H1 (cell line): ENCODE measurements at regions not wholly inside any gene's neighbourhood (a gene's known extent, or its start where the extent isn't known, plus 50 kb on each side); places are given as distances from the start of the nearest gene placed in this dataset.

Experiments used
- CTCF ChIA-PET: fragments of 300-600 bp; sonication (Branson Sonifier 250); formaldehyde crosslinking; loops from one replicate; lab custom pipeline; 2021; ENCODE audit not compliant: partially characterized antibody; lab: Charles Lee
- POLR2A ChIA-PET: fragments of 300-600 bp; sonication (Branson Sonifier 250); formaldehyde crosslinking; loops from one replicate; lab custom pipeline; 2021; ENCODE audit warnings: inconsistent platforms; ENCODE audit not compliant: partially characterized antibody; lab: Charles Lee
- DNase-seq, 2 experiments: peaks; one replicate each; pipeline versions ENCODE4 v3.0.0 to v3.0.0-alpha.2; 2010 to 2022; ENCODE audit warnings: low spot score in 2 of 2, low read depth in 1 of 2, mixed read lengths in 1 of 2
- FAIRE-seq: peaks from 2 replicates; lab custom pipeline; 2011; peaks lifted over from hg19 to GRCh38; lab: Jason Lieb, UNC
- H2AFZ ChIP-seq: 2 replicates; pipeline ENCODE4 v1.8.1; 2012; ENCODE audit warnings: low read length, inconsistent platforms
- H2AK5ac ChIP-seq: 2 replicates; pipeline ENCODE4 v1.6.1; 2013; ENCODE audit warnings: low read depth, low read length
- H2BK120ac ChIP-seq: replicated peaks from 2 replicates; pipeline ENCODE3; 2013; ENCODE audit warnings: low read depth, low read length, inconsistent platforms
- H2BK12ac ChIP-seq: 2 replicates; pipeline ENCODE4 v1.6.1; 2013; ENCODE audit warnings: low read depth, low read length
- H2BK15ac ChIP-seq: 2 replicates; pipeline ENCODE4 v1.6.1; 2013; ENCODE audit warnings: low read length
- H2BK20ac ChIP-seq: 2 replicates; pipeline ENCODE4 v1.6.1; 2013; ENCODE audit warnings: low read length
- H2BK5ac ChIP-seq: 2 replicates; pipeline ENCODE4 v1.6.1; 2013; ENCODE audit warnings: low read depth, low read length
- H3K14ac ChIP-seq: 2 replicates; pipeline ENCODE4 v1.6.1; 2013; ENCODE audit warnings: inconsistent platforms; ENCODE audit not compliant: insufficient read length
- H3K18ac ChIP-seq: 2 replicates; pipeline ENCODE4 v1.6.1; 2013; ENCODE audit warnings: low read length; ENCODE audit errors: extremely low read depth
- H3K23ac ChIP-seq: 2 replicates; pipeline ENCODE4 v1.6.1; 2013; ENCODE audit warnings: inconsistent platforms; ENCODE audit not compliant: insufficient read length
- H3K23me2 ChIP-seq: 2 replicates; pipeline ENCODE4 v1.6.1; 2013; ENCODE audit warnings: low read depth, low read length
- H3K27ac ChIP-seq: 2 replicates; pipeline ENCODE4 v1.6.1; 2011; ENCODE audit warnings: low read depth, low read length, inconsistent platforms
- H3K27me3 ChIP-seq, 4 experiments: replicated peaks in 1 of 4; 1 replicate in 1 of 4; 2 replicates in 3 of 4; pipeline versions ENCODE4 v1.6.1 to v1.8.1; 2011 to 2013; ENCODE audit warnings: low read length in 3 of 4, mild to moderate bottlenecking in 3 of 4, inconsistent platforms in 2 of 4, mixed read lengths in 2 of 4, moderate library complexity in 1 of 4; ENCODE audit not compliant: control insufficient read depth in 3 of 4, insufficient read depth in 3 of 4; ENCODE audit errors: extremely low read depth in 1 of 4
- H3K36me3 ChIP-seq, 4 experiments: 2 replicates each; pipeline versions ENCODE4 v1.6.1 to v1.8.1; 2011 to 2013; ENCODE audit warnings: mild to moderate bottlenecking in 4 of 4, low read length in 3 of 4, moderate library complexity in 2 of 4, control low read depth in 1 of 4, inconsistent platforms in 1 of 4; ENCODE audit not compliant: insufficient read depth in 4 of 4, control insufficient read depth in 2 of 4
- H3K4ac ChIP-seq: replicated peaks from 2 replicates; pipeline ENCODE3; 2013; ENCODE audit warnings: low read length, low read depth, mixed read lengths, inconsistent platforms; ENCODE audit not compliant: insufficient read length
- H3K4me1 ChIP-seq, 4 experiments: replicated peaks in 1 of 4; 1 replicate in 1 of 4; 2 replicates in 3 of 4; pipeline versions ENCODE4 v1.6.1 to v1.8.1; 2011 to 2013; ENCODE audit warnings: low read length in 3 of 4, inconsistent platforms in 2 of 4, mixed read lengths in 1 of 4; ENCODE audit not compliant: insufficient read depth in 4 of 4, control insufficient read depth in 3 of 4
- H3K4me2 ChIP-seq, 2 experiments: 2 replicates each; pipeline versions ENCODE4 v1.6.1 to v1.8.1; 2011 to 2013; ENCODE audit warnings: low read depth in 2 of 2, low read length in 2 of 2, control low read depth in 1 of 2, inconsistent platforms in 1 of 2, mild to moderate bottlenecking in 1 of 2; ENCODE audit not compliant: insufficient read depth in 1 of 2
- H3K4me3 ChIP-seq, 4 experiments: fragments of 200-600, 300-600 bp in 1 of 4; sonication (generic), shearing (Covaris generic), sonication (Bioruptor Twin) in 1 of 4; 2 replicates each; pipeline versions ENCODE4 v1.5.1 to v1.8.1; 2011 to 2016; ENCODE audit warnings: low read length in 4 of 4, low read depth in 3 of 4, control low read depth in 2 of 4, inconsistent platforms in 2 of 4, mild to moderate bottlenecking in 2 of 4, mixed read lengths in 1 of 4, moderate library complexity in 1 of 4; ENCODE audit not compliant: insufficient read depth in 2 of 4; ENCODE audit errors: extremely low read depth in 1 of 4
- H3K56ac ChIP-seq: replicated peaks from 2 replicates; pipeline ENCODE3; 2013; ENCODE audit warnings: low read depth, mild to moderate bottlenecking, mixed read lengths, low read length, inconsistent platforms; ENCODE audit not compliant: insufficient read length
- H3K79me1 ChIP-seq: 2 replicates; pipeline ENCODE4 v1.6.1; 2013; ENCODE audit warnings: low read depth, low read length, control low read depth
- H3K79me2 ChIP-seq, 2 experiments: 2 replicates each; pipeline versions ENCODE4 v1.6.1 to v1.8.1; 2012 to 2013; ENCODE audit warnings: low read length in 2 of 2, mild to moderate bottlenecking in 2 of 2, inconsistent platforms in 1 of 2; ENCODE audit not compliant: insufficient read depth in 2 of 2, control insufficient read depth in 1 of 2
- H3K9ac ChIP-seq, 4 experiments: replicated peaks in 1 of 4; 1 replicate in 1 of 4; 2 replicates in 3 of 4; pipeline versions ENCODE4 v1.6.1 to v1.8.1; 2011 to 2013; ENCODE audit warnings: low read depth in 3 of 4, low read length in 3 of 4, control low read depth in 2 of 4, mild to moderate bottlenecking in 2 of 4, moderate library complexity in 2 of 4, inconsistent platforms in 1 of 4; ENCODE audit errors: extremely low read depth in 1 of 4
- H3K9me3 ChIP-seq, 2 experiments: 2 replicates each; pipeline versions ENCODE4 v1.6.1 to v1.8.1; 2012 to 2013; ENCODE audit warnings: mild to moderate bottlenecking in 2 of 2, moderate library complexity in 2 of 2, control low read depth in 1 of 2, inconsistent platforms in 1 of 2, low read depth in 1 of 2, low read length in 1 of 2, mixed read lengths in 1 of 2; ENCODE audit not compliant: insufficient read depth in 2 of 2
- H4K20me1 ChIP-seq, 2 experiments: replicated peaks in 1 of 2; 2 replicates each; pipeline versions ENCODE3 to v1.8.1; 2011 to 2013; ENCODE audit warnings: inconsistent platforms in 2 of 2, low read length in 2 of 2, mild to moderate bottlenecking in 1 of 2; ENCODE audit not compliant: insufficient read depth in 2 of 2, control insufficient read depth in 1 of 2
- H4K5ac ChIP-seq: 2 replicates; pipeline ENCODE4 v1.6.1; 2013; ENCODE audit warnings: low read length, low read depth, mixed read lengths, inconsistent platforms; ENCODE audit not compliant: insufficient read length
- H4K8ac ChIP-seq: 2 replicates; pipeline ENCODE4 v1.8.0; 2013; ENCODE audit warnings: mild to moderate bottlenecking, moderate library complexity, low read length, inconsistent platforms; ENCODE audit not compliant: insufficient read depth; ENCODE audit errors: extremely low read depth
- H4K91ac ChIP-seq: replicated peaks from 2 replicates; pipeline ENCODE3; 2013; ENCODE audit warnings: low read length, mixed read lengths, inconsistent platforms; ENCODE audit not compliant: insufficient read length
- E2F6 ChIP-seq: IDR thresholded peaks from 2 replicates; pipeline ENCODE4 v1.6.1; 2012; ENCODE audit warnings: inconsistent platforms
- EP300 ChIP-seq, 2 experiments: IDR thresholded peaks; 1 replicate in 1 of 2; 2 replicates in 1 of 2; pipeline ENCODE4 v1.6.1; 2011 to 2012; ENCODE audit warnings: low read depth in 2 of 2, low read length in 2 of 2, mild to moderate bottlenecking in 2 of 2, borderline replicate concordance in 1 of 2, inconsistent platforms in 1 of 2, moderate library complexity in 1 of 2
- HDAC2 ChIP-seq, 2 experiments: fragments of 300-600 bp in 1 of 2; sonication (generic) in 1 of 2; IDR thresholded peaks; 2 replicates each; pipeline ENCODE4 v1.6.1; 2011 to 2012; ENCODE audit warnings: low read depth in 2 of 2, low read length in 2 of 2, mild to moderate bottlenecking in 2 of 2, moderate library complexity in 2 of 2, borderline replicate concordance in 1 of 2, inconsistent platforms in 1 of 2
- JUN ChIP-seq: IDR thresholded peaks from 2 replicates; pipeline ENCODE4 v1.6.1; 2011; ENCODE audit warnings: low read depth, mild to moderate bottlenecking, improper control_type of control experiment, low read length
- JUND ChIP-seq: IDR thresholded peaks from 2 replicates; pipeline ENCODE4 v1.6.1; 2011; ENCODE audit warnings: mild to moderate bottlenecking, improper control_type of control experiment, low read length
- MAFK ChIP-seq: IDR thresholded peaks from 2 replicates; pipeline ENCODE4 v1.6.1; 2012; ENCODE audit warnings: low read depth, mild to moderate bottlenecking, improper control_type of control experiment, low read length
- MAX ChIP-seq: IDR thresholded peaks from 2 replicates; pipeline ENCODE4 v1.6.1; 2012; ENCODE audit warnings: inconsistent platforms
- NANOG ChIP-seq: IDR thresholded peaks from 2 replicates; pipeline ENCODE4 v1.6.1; 2011; ENCODE audit warnings: low read length, low read depth, mild to moderate bottlenecking, inconsistent platforms; ENCODE audit not compliant: insufficient read depth, poor library complexity, severe bottlenecking
- PHF8 ChIP-seq: fragments of 200-600 bp; sonication (generic); conservative IDR thresholded peaks from 2 replicates; pipeline ENCODE4 v1.7.1; 2012; ENCODE audit warnings: low read depth, mild to moderate bottlenecking, inconsistent platforms, low read length, moderate library complexity
- RNF2 ChIP-seq: fragments of 200-900, 300-1000 bp; sonication (generic); IDR thresholded peaks from 2 replicates; pipeline ENCODE4 v1.7.1; 2016; ENCODE audit warnings: borderline replicate concordance, low read depth, mild to moderate bottlenecking, antibody characterized with exemption, low read length; ENCODE audit not compliant: poor library complexity, severe bottlenecking; ENCODE audit errors: missing control alignments
- SIRT6 ChIP-seq: IDR thresholded peaks from one replicate; pipeline ENCODE4 v1.7.1; 2012; ENCODE audit warnings: low read length, inconsistent platforms
- SP2 ChIP-seq: IDR thresholded peaks from 2 replicates; pipeline ENCODE4 v1.6.1; 2012; ENCODE audit warnings: mild to moderate bottlenecking, low read length, inconsistent platforms
- TBP ChIP-seq: IDR thresholded peaks from 2 replicates; pipeline ENCODE4 v1.6.1; 2011; ENCODE audit warnings: low read depth, low read length, improper control_type of control experiment
- YY1 ChIP-seq: IDR thresholded peaks from 2 replicates; pipeline ENCODE4 v1.6.1; 2011; ENCODE audit warnings: low read depth, mild to moderate bottlenecking, low read length
- WGBS, 2 experiments: shearing (Covaris generic) in 1 of 2; methylation state at CpG; one replicate each; pipeline versions ENCODE4 v1.1.6 to v1.1.7; 2013 to 2015; ENCODE audit warnings: low lambda C conversion rate in 2 of 2, mixed read lengths in 2 of 2, inconsistent platforms in 1 of 2, low coverage in 1 of 2, missing lambda C conversion rate in 1 of 2; ENCODE audit not compliant: insufficient replicate concordance in 2 of 2, insufficient coverage in 1 of 2, insufficient read length in 1 of 2; ENCODE audit errors: extremely low coverage in 1 of 2, missing lambda C conversion rate in 1 of 2; 5-methylcytosine and 5-hydroxymethylcytosine counted together

- Histone ChIP-seq H3K9me3 (no peaks in the 10 kb centered on the region), H2BK12ac (no peak overlapping the region), H3K4me3 (no peak overlapping the region), H2BK120ac (no peak overlapping the region), H3K4ac (no peak overlapping the region), H2AK5ac (no peak overlapping the region), H3K27ac (no peak overlapping the region), H3K23ac (no peak overlapping the region), H4K5ac (no peak overlapping the region), H2BK20ac (no peak overlapping the region), H3K9ac (no peak overlapping the region), H3K56ac (no peak overlapping the region), H3K4me1 (no peaks in the 10 kb centered on the region), H3K18ac (no peak overlapping the region), H4K91ac (no peak overlapping the region), H3K79me1 (no peaks in the 10 kb centered on the region), H2AFZ (no peak overlapping the region), H4K8ac (no peak overlapping the region), H3K14ac (no peak overlapping the region), H3K23me2 (0 out of 2 replicates have a peak, but pooled peaks cover 1% of the 10 kb centered on the region), H3K27me3 (no peaks in the 10 kb centered on the region; a peak in 1 of 7 replicates), H3K79me2 (no peaks in the 10 kb centered on the region), H3K4me2 (no peak overlapping the region), H3K36me3 (no peaks in the 10 kb centered on the region), H2BK5ac (no peak overlapping the region), H4K20me1 (no peaks in the 10 kb centered on the region), H2BK15ac (no peak overlapping the region)
- 88% methylated on average over 2 of the region's 2 CpGs; no CpG with 5 or more reads in 1 of the 2 experiments for WGBS, 2 experiments
- ChIA-PET CTCF (no interaction called here), POLR2A (no interaction called here)
- DNase-seq (no peak), FAIRE-seq (no peak)
- no peak for TF ChIP-seq JUN
- no peak for TF ChIP-seq RNF2
- TF ChIP-seq NANOG: no peak
- no peak for TF ChIP-seq MAFK
- no peak for TF ChIP-seq SP2
- no peak for TF ChIP-seq YY1
- no peak for TF ChIP-seq HDAC2 (IDR thresholded peaks at IDR 0.05; ENCODE audit: borderline replicate concordance in 1 of 2, low read depth in 2 of 2, low read length in 2 of 2)
- no peak for TF ChIP-seq EP300 (IDR thresholded peaks at IDR 0.05; ENCODE audit: borderline replicate concordance in 1 of 2, low read depth in 2 of 2, low read length in 2 of 2)
- no peak for TF ChIP-seq JUND
- TF ChIP-seq PHF8: no peak
- TF ChIP-seq TBP: no peak
- TF ChIP-seq E2F6: no peak
- no peak for TF ChIP-seq SIRT6
- TF ChIP-seq MAX: no peak
Observed at GRCh38 chr16:79734721-79735120, 134.2 kb upstream of the MAF start.
